HEK293 (cell line): ENCODE measurements at regions not wholly inside any gene's neighbourhood (a gene's known extent, or its start where the extent isn't known, plus 50 kb on each side); places are given as distances from the start of the nearest gene placed in this dataset.

ENCODE experiments used
- CTCF ChIP-seq: fragments of 450-650 bp; formaldehyde crosslinking; IDR thresholded peaks from 2 replicates; pipeline ENCODE4 v1.5.1; 2016; ENCODE audit warnings: missing biosample characterization, missing genetic modification characterization
- SALL2 ChIP-seq: fragments of 450-650 bp; formaldehyde crosslinking; IDR thresholded peaks from 2 replicates; pipeline ENCODE4 v1.5.0; 2017; ENCODE audit warnings: missing biosample characterization, mild to moderate bottlenecking, missing genetic modification characterization, borderline replicate concordance

- TF ChIP-seq CTCF (no peak), SALL2 (tag by site-specific recombination) (no peak)
Observed at GRCh38 chr15:91530279-91530678, 323.2 kb upstream of the SLCO3A1 start.
